Keratinocyte (primary cell): ENCODE measurements at regions not wholly inside any gene's neighbourhood (a gene's known extent, or its start where the extent isn't known, plus 50 kb on each side); places are given as distances from the start of the nearest gene placed in this dataset.

Source experiments
- CTCF ChIP-seq, 3 experiments: IDR thresholded peaks in 1 of 3; conservative IDR thresholded peaks in 1 of 3; optimal IDR thresholded peaks in 1 of 3; 2 replicates in 2 of 3; 3 replicates in 1 of 3; pipeline versions ENCODE3 to v1.5.1; 2011; ENCODE audit warnings: low read length in 3 of 3, mild to moderate bottlenecking in 3 of 3, moderate library complexity in 2 of 3, control low read depth in 1 of 3, inconsistent platforms in 1 of 3; ENCODE audit not compliant: insufficient read depth in 2 of 3; ENCODE audit errors: extremely low read depth in 1 of 3
- EZH2 ChIP-seq: IDR thresholded peaks from one replicate; pipeline ENCODE4 v1.6.1; 2012; ENCODE audit warnings: inconsistent platforms, mild to moderate bottlenecking, low read length, moderate library complexity

GRCh38 chr20:26214991-26215390 is 518.3 kb upstream of the ZNF337 start:
- TF ChIP-seq CTCF (optimal IDR thresholded peaks at IDR 0.05 in 1 of 3, IDR thresholded peaks at IDR 0.05 in 1 of 3, conservative IDR thresholded peaks at IDR 0.05 in 1 of 3; ENCODE audit: extremely low read depth in 1 of 3, insufficient read depth in 2 of 3, low read length in 3 of 3) (no peak), EZH2 (no peak)
